SK-N-SH treated with all-trans-retinoic acid at 6 μM for 48 hours (cell line): ENCODE measurements at regions not wholly inside any gene's neighbourhood (a gene's known extent, or its start where the extent isn't known, plus 50 kb on each side); places are given as distances from the start of the nearest gene placed in this dataset.

Source experiments
- ARNTL ChIP-seq: fragments of 450-650 bp; formaldehyde crosslinking; IDR thresholded peaks from 2 replicates; pipeline ENCODE4 v1.5.0; 2020; ENCODE audit warnings: low read depth, mild to moderate bottlenecking, moderate library complexity, borderline replicate concordance
- CREB5 ChIP-seq: fragments of 250-450 bp; sonication (Bioruptor Pico); IDR thresholded peaks from 2 replicates; pipeline ENCODE4 v1.5.1; 2020; ENCODE audit warnings: low read depth, mild to moderate bottlenecking, moderate library complexity
- CSDC2 ChIP-seq: fragments of 250-450 bp; sonication (Bioruptor Pico); IDR thresholded peaks from 2 replicates; pipeline ENCODE4 v1.5.0; 2020; ENCODE audit warnings: mild to moderate bottlenecking, moderate library complexity
- ESRRG ChIP-seq: fragments of 250-450 bp; sonication (Bioruptor Pico); IDR thresholded peaks from 2 replicates; pipeline ENCODE4 v1.6.1; 2021; ENCODE audit warnings: mild to moderate bottlenecking
- GLIS3 ChIP-seq: fragments of 250-450 bp; sonication (Bioruptor Pico); IDR thresholded peaks from 2 replicates; pipeline ENCODE4 v1.5.0; 2020; ENCODE audit warnings: mild to moderate bottlenecking, moderate library complexity
- RARB ChIP-seq: fragments of 250-450 bp; sonication (Bioruptor Pico); IDR thresholded peaks from 2 replicates; pipeline ENCODE4 v1.8.0; 2021; ENCODE audit warnings: mild to moderate bottlenecking, moderate library complexity
- ZC3H10 ChIP-seq: fragments of 250-450 bp; sonication (Bioruptor Pico); IDR thresholded peaks from 2 replicates; pipeline ENCODE4 v1.5.1; 2021; ENCODE audit warnings: mild to moderate bottlenecking, moderate library complexity
- ZFP3 ChIP-seq: fragments of 250-450 bp; sonication (Bioruptor Pico); IDR thresholded peaks from 2 replicates; pipeline ENCODE4 v1.5.0; 2020; ENCODE audit warnings: mild to moderate bottlenecking, moderate library complexity

- no peak for TF ChIP-seq ZFP3 (CRISPR knock-in tag)
- TF ChIP-seq ESRRG (CRISPR knock-in tag) = no peak
- no peak for TF ChIP-seq ARNTL (CRISPR knock-in tag)
- no peak for TF ChIP-seq GLIS3 (CRISPR knock-in tag)
- TF ChIP-seq RARB (CRISPR knock-in tag) = no peak
- no peak for TF ChIP-seq CSDC2 (CRISPR knock-in tag)
- TF ChIP-seq ZC3H10 (CRISPR knock-in tag) = no peak
- TF ChIP-seq CREB5 (CRISPR knock-in tag) = no peak
Observed at GRCh38 chr7:42686594-42687156, 225.2 kb downstream of the C7orf25 start.
